Right ventricle myocardium inferior (tissue), 1 donor: ENCODE measurements at regions not wholly inside any gene's neighbourhood (a gene's known extent, or its start where the extent isn't known, plus 50 kb on each side); places are given as distances from the start of the nearest gene placed in this dataset.
A peak's percentile ranks its signal among the peaks of the same experiment; 100 is the strongest.
"Not testable (repeated sequence)": the region's sequence is repeated elsewhere in the genome, so short reads cannot be mapped to it uniquely, and the experiment has no call there.

ENCODE experiments used
- ATAC-seq: fragments of 200-7000 bp; cut with Tn5 transposase; one replicate; pipeline ENCODE4 v1.9.1; 2020; ENCODE audit warnings: mild to moderate bottlenecking, moderate library complexity
- DNase-seq: peaks from one replicate; pipeline ENCODE4 v3.0.0; 2021; ENCODE audit errors: missing footprints
- intact Hi-C: fragments of 100-400 bp; cut with DNase I; formaldehyde crosslinking; loops from one replicate; pipeline ENCODE4 v1.11.0; 2022
- donor health status: DM: no; HTN: yes; CAD: no; lungs with severe emphysema.

GRCh38 chr14:53411125-53411524, 258.0 kb upstream of the DDHD1 start:
- intact Hi-C loops, result no loop called here
- ATAC-seq (no peak), DNase-seq (no peak)

GRCh38 chr14:53409969-53410368, 256.8 kb upstream of the DDHD1 start:
- no peak for DNase-seq
- no peak for ATAC-seq
- intact Hi-C loops, result no loop called here

GRCh38 chr14:53409289-53409688, 256.2 kb upstream of the DDHD1 start:
- intact Hi-C loops, result no loop called here
- ATAC-seq (peak; percentile 72), DNase-seq (no peak)

GRCh38 chr14:53408175-53408879, 255.2 kb upstream of the DDHD1 start:
- DNase-seq, result no peak
- intact Hi-C loops, result no loop called here
- ATAC-seq, result peak; percentile 56

GRCh38 chr14:53406519-53406918, 253.4 kb upstream of the DDHD1 start:
- ATAC-seq, result no peak
- DNase-seq, result no peak
- intact Hi-C loops, result no loop called here

- ATAC-seq (no peak), DNase-seq (no peak)
- intact Hi-C loops, result no loop called here
Measured at GRCh38 chr14:53401646-53402045, 248.5 kb upstream of the DDHD1 start.

- intact Hi-C loops, result no loop called here
- no peak for ATAC-seq
- DNase-seq, result no peak
Measured at GRCh38 chr14:53399057-53399456, 245.9 kb upstream of the DDHD1 start.

- intact Hi-C loops, result no loop called here
- ATAC-seq, result no peak
- no peak for DNase-seq
Measured at GRCh38 chr14:53398616-53399015, 245.5 kb upstream of the DDHD1 start.

- ATAC-seq, intact Hi-C loops, DNase-seq: not testable (repeated sequence)
Measured at GRCh38 chr14:53395267-53395666, 242.1 kb upstream of the DDHD1 start.

GRCh38 chr14:53391631-53392285, 238.6 kb upstream of the DDHD1 start:
- intact Hi-C loops, result no loop called here
- ATAC-seq (no peak), DNase-seq (no peak)

GRCh38 chr14:53391156-53391555, 238.0 kb upstream of the DDHD1 start:
- no peak for DNase-seq
- no peak for ATAC-seq

GRCh38 chr14:53390008-53390407, 236.9 kb upstream of the DDHD1 start:
- intact Hi-C loops, result no loop called here
- ATAC-seq (no peak), DNase-seq (no peak)

More at GRCh38 chr14:53391156-53391555, 238.0 kb upstream of the DDHD1 start:
- intact Hi-C loops, result no loop called here

- intact Hi-C loops, result no loop called here
Measured at GRCh38 chr14:53389202-53389601, 236.1 kb upstream of the DDHD1 start.

GRCh38 chr14:53386362-53386761, 233.2 kb upstream of the DDHD1 start:
- ATAC-seq (no peak), DNase-seq (no peak)
- intact Hi-C loops, result no loop called here

More at GRCh38 chr14:53389202-53389601, 236.1 kb upstream of the DDHD1 start:
- ATAC-seq (no peak), DNase-seq (no peak)

- DNase-seq (no peak), ATAC-seq (no peak)
- intact Hi-C loops, result no loop called here
Measured at GRCh38 chr14:53384536-53384935, 231.4 kb upstream of the DDHD1 start.

GRCh38 chr14:53384073-53384472, 230.9 kb upstream of the DDHD1 start:
- DNase-seq, result no peak

GRCh38 chr14:53381895-53382294, 228.8 kb upstream of the DDHD1 start:
- DNase-seq, result no peak
- intact Hi-C loops, result no loop called here
- no peak for ATAC-seq

More at GRCh38 chr14:53384073-53384472, 230.9 kb upstream of the DDHD1 start:
- ATAC-seq, result no peak
- intact Hi-C loops, result no loop called here

- no peak for DNase-seq
- intact Hi-C loops, result no loop called here
- ATAC-seq, result no peak
Measured at GRCh38 chr14:53380867-53381225, 227.7 kb upstream of the DDHD1 start.

- DNase-seq, result no peak
- no peak for ATAC-seq
- intact Hi-C loops, result no loop called here
Measured at GRCh38 chr14:53380052-53380866, 227.1 kb upstream of the DDHD1 start.

- DNase-seq, result no peak
- ATAC-seq, result no peak
- intact Hi-C loops, result no loop called here
Measured at GRCh38 chr14:53378142-53378541, 225.0 kb upstream of the DDHD1 start.
